ENCODE measurements at regions not wholly inside any gene's neighbourhood (a gene's known extent, or its start where the extent isn't known, plus 50 kb on each side); places are given as distances from the start of the nearest gene placed in this dataset.

GRCh38 chr6:37572334-37572733 lies 72.6 kb upstream of the CCDC167 start:
- Histone ChIP-seq H3K4me3 (no peak overlapping the region), H3K9me3 (no peaks in the 10 kb centered on the region), H3K27ac (no peak overlapping the region), H3K4me1 (peaks cover 17% of the 10 kb centered on the region), H3K36me3 (no peaks in the 10 kb centered on the region), H3K27me3 (no peaks in the 10 kb centered on the region)
- intact Hi-C loops (cut with DNase I): no loop called here
- no peak for TF ChIP-seq POLR2A (IDR thresholded peaks at IDR 0.05)
- TF ChIP-seq CTCF (IDR thresholded peaks at IDR 0.05): no peak
- TF ChIP-seq POLR2AphosphoS5 (IDR thresholded peaks at IDR 0.05; ENCODE audit: insufficient read depth in 1 of 2, low read depth in 1 of 2): no peak
- DNase-seq (ENCODE audit: extremely low spot score in 2 of 2): no peak

- Histone ChIP-seq H3K27ac (no peak overlapping the region), H3K9me3 (no peaks in the 10 kb centered on the region), H3K27me3 (no peaks in the 10 kb centered on the region), H3K4me3 (no peak overlapping the region), H3K36me3 (no peaks in the 10 kb centered on the region), H3K4me1 (peaks cover 23% of the 10 kb centered on the region)
- TF ChIP-seq CTCF (IDR thresholded peaks at IDR 0.05) (no peak), POLR2AphosphoS5 (IDR thresholded peaks at IDR 0.05; ENCODE audit: insufficient read depth in 1 of 2, low read depth in 1 of 2) (no peak), POLR2A (IDR thresholded peaks at IDR 0.05) (no peak)
- DNase-seq (ENCODE audit: extremely low spot score in 2 of 2): no peak
- intact Hi-C loops (cut with DNase I): no loop called here
Observed at GRCh38 chr6:37570482-37571133, 70.9 kb upstream of the CCDC167 start.

DNA sequence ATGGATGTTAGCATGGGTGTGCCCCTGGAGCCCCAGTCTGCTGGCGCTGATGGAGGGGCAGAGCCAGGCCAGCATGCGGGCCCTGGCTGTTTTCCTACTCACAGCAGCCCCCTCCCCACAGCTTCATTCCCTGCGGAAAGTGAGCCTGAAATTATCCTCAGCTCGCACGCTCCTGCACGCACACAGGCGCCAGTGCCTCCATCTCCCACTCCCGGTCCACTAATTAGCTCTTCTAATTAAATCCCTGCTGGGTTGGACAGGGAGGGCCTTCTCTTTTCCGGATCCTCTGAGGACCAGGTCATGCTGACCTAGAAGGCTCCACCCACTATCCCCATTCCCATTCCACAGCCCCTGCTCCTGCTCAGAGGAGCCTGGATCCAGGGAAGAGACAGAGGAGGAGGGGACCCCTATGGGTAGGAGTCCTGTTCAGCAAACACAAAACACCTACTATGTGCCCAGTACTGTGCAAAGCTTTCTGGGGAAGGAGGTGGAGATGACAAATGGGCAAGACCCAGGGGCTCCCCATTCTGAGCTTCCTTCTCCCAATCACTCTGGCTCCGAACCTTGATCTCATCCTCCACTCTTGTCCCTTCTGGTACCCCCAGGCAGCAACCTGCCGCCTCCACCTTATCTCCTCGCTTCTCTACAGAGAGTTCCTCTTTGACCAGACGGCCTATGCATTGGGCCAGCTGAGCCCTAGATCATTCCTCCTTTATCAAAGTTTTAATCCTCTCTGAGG lies 70.2 kb upstream of the CCDC167 start:
- H3K27me3 ChIP-seq: no peaks in the 10 kb centered on the region
- TF ChIP-seq POLR2AphosphoS5 (IDR thresholded peaks at IDR 0.05; ENCODE audit: insufficient read depth in 1 of 2, low read depth in 1 of 2) (no peak), CTCF (IDR thresholded peaks at IDR 0.05) (no peak), POLR2A (IDR thresholded peaks at IDR 0.05) (no peak)
- no peaks in the 10 kb centered on the region for H3K9me3 ChIP-seq
- DNase-seq (ENCODE audit: extremely low spot score in 2 of 2): no peak
- H3K36me3 ChIP-seq: no peaks in the 10 kb centered on the region
- H3K4me3 ChIP-seq: no peak overlapping the region
- peaks cover 27% of the 10 kb centered on the region for H3K4me1 ChIP-seq
- no peak overlapping the region for H3K27ac ChIP-seq
- intact Hi-C loops (cut with DNase I): no loop called here

DNA sequence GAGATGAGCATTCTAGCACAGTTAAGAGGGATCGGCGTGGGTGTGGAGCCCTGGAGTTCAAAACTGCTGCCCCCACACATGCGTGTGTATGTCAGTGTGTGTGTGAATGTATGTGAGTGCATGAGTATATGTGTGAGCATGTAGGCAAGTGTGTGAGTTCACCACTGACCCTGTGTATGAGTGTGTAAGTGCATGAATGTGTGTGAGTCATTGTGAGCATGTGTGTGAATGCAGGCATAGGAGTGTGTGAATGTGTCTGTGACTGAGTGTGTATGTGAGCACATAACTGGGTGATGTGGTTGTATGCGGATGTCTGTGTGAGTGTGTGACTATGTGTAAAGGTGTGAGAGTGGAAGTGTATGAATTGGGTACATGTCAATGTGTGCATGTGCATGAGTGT lies 69.6 kb upstream of the CCDC167 start:
- no peaks in the 10 kb centered on the region for H3K27me3 ChIP-seq
- intact Hi-C loops (cut with DNase I): no loop called here
- no peaks in the 10 kb centered on the region for H3K9me3 ChIP-seq
- H3K36me3 ChIP-seq: no peaks in the 10 kb centered on the region
- no peak for DNase-seq (ENCODE audit: extremely low spot score in 2 of 2)
- TF ChIP-seq POLR2AphosphoS5 (IDR thresholded peaks at IDR 0.05; ENCODE audit: insufficient read depth in 1 of 2, low read depth in 1 of 2): no peak
- TF ChIP-seq POLR2A (IDR thresholded peaks at IDR 0.05): no peak
- no peak for TF ChIP-seq CTCF (IDR thresholded peaks at IDR 0.05)
- no peak overlapping the region for H3K27ac ChIP-seq
- H3K4me1 ChIP-seq: peaks cover 27% of the 10 kb centered on the region
- no peak overlapping the region for H3K4me3 ChIP-seq

GRCh38 chr6:37566950-37567349 lies 67.3 kb upstream of the CCDC167 start:
- H3K9me3 ChIP-seq: no peaks in the 10 kb centered on the region
- no peaks in the 10 kb centered on the region for H3K36me3 ChIP-seq
- no peak overlapping the region for H3K27ac ChIP-seq
- TF ChIP-seq POLR2A (IDR thresholded peaks at IDR 0.05): no peak
- TF ChIP-seq CTCF (IDR thresholded peaks at IDR 0.05): no peak
- no peak for TF ChIP-seq POLR2AphosphoS5 (IDR thresholded peaks at IDR 0.05; ENCODE audit: insufficient read depth in 1 of 2, low read depth in 1 of 2)
- H3K27me3 ChIP-seq: no peaks in the 10 kb centered on the region
- H3K4me3 ChIP-seq: no peak overlapping the region
- DNase-seq (ENCODE audit: extremely low spot score in 2 of 2): no peak
- peaks cover 27% of the 10 kb centered on the region for H3K4me1 ChIP-seq
- intact Hi-C loops (cut with DNase I): no loop called here
